Suprapubic skin (tissue), 4 donors: ENCODE measurements at regions not wholly inside any gene's neighbourhood (a gene's known extent, or its start where the extent isn't known, plus 50 kb on each side); places are given as distances from the start of the nearest gene placed in this dataset.

Experiments
- EP300 ChIP-seq: sonication (generic); formaldehyde crosslinking; IDR thresholded peaks from one replicate; pipeline ENCODE4 v1.6.1; 2017; ENCODE audit warnings: antibody characterized with exemption
- POLR2A ChIP-seq, 2 donors: fragments of 450-650 bp; IDR thresholded peaks; one replicate each; pipeline ENCODE4 v1.6.1; 2017; ENCODE audit warnings: antibody characterized with exemption in 2 of 2, mild to moderate bottlenecking in 2 of 2, moderate library complexity in 2 of 2
- POLR2AphosphoS5 ChIP-seq, 3 donors: sonication (generic); formaldehyde crosslinking; IDR thresholded peaks; one replicate each; pipeline ENCODE4 v1.6.1; 2017; ENCODE audit warnings: antibody characterized with exemption in 3 of 3
- TF ChIP-seq, protein P1 (sequence below), 2 donors: fragments of 200-600 bp in 1 of 2; fragments of 450-650 bp in 1 of 2; sonication (generic) in 1 of 2; IDR thresholded peaks; one replicate each; pipeline ENCODE4 v1.5.1; 2016 to 2019; ENCODE audit warnings: antibody characterized with exemption in 2 of 2, mild to moderate bottlenecking in 1 of 2, moderate library complexity in 1 of 2

DNA sequence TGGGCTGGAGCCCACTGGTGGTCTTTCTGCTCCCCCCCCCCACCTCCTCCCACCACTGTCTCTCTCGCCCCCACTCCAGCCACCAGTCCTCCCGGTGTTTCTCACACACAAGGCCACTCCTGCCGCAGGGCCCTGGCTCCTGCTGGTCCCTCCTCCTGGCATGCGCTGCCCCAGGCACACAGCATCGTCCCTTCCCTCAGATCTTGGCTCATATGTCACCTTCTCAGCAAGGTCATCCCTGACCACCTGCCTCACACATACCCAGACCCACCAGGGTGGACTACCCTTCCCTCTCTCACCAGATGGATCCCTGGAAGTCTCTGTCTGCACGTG is 101.5 kb upstream of the IQSEC1 start:
- TF ChIP-seq, protein P1, sequence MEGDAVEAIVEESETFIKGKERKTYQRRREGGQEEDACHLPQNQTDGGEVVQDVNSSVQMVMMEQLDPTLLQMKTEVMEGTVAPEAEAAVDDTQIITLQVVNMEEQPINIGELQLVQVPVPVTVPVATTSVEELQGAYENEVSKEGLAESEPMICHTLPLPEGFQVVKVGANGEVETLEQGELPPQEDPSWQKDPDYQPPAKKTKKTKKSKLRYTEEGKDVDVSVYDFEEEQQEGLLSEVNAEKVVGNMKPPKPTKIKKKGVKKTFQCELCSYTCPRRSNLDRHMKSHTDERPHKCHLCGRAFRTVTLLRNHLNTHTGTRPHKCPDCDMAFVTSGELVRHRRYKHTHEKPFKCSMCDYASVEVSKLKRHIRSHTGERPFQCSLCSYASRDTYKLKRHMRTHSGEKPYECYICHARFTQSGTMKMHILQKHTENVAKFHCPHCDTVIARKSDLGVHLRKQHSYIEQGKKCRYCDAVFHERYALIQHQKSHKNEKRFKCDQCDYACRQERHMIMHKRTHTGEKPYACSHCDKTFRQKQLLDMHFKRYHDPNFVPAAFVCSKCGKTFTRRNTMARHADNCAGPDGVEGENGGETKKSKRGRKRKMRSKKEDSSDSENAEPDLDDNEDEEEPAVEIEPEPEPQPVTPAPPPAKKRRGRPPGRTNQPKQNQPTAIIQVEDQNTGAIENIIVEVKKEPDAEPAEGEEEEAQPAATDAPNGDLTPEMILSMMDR (IDR thresholded peaks at IDR 0.05), result no peak
- TF ChIP-seq POLR2A (IDR thresholded peaks at IDR 0.05) (no peak), EP300 (no peak), POLR2AphosphoS5 (IDR thresholded peaks at IDR 0.05) (no peak)
